Fibroblast of villous mesenchyme (primary cell): ENCODE measurements at regions not wholly inside any gene's neighbourhood (a gene's known extent, or its start where the extent isn't known, plus 50 kb on each side); places are given as distances from the start of the nearest gene placed in this dataset.

Experiments used
- DNase-seq: peaks from one replicate; pipeline ENCODE4 v3.0.0-alpha.2; 2010; ENCODE audit warnings: low read depth
- H3K4me3 ChIP-seq: 2 replicates; pipeline ENCODE4 v1.5.1; 2011; ENCODE audit warnings: low read depth, mild to moderate bottlenecking, low read length
- TF ChIP-seq, protein P1 (sequence below): IDR thresholded peaks from 2 replicates; pipeline ENCODE4 v1.5.1; 2012; ENCODE audit warnings: low read depth, mild to moderate bottlenecking, low read length; ENCODE audit not compliant: insufficient read depth

DNA sequence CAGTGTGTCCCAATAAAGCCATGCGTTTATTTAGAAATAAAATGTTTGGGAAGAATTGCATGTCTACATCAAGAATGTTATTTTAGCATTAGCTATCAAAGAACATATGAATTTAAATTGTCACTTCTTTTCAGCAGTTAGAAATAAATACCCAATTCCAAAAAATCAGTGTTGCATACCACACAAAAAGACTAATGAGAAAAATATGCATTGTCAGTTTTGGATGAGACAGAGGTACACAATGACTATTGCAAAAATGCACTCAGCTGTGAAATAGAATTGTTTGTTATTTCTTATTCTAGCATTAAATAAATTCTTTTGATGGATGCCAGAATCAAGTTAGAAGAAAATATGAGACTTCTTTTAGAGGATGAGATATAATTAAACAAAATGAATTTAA lies 833.9 kb downstream of the SLITRK1 start:
- TF ChIP-seq, protein P1, sequence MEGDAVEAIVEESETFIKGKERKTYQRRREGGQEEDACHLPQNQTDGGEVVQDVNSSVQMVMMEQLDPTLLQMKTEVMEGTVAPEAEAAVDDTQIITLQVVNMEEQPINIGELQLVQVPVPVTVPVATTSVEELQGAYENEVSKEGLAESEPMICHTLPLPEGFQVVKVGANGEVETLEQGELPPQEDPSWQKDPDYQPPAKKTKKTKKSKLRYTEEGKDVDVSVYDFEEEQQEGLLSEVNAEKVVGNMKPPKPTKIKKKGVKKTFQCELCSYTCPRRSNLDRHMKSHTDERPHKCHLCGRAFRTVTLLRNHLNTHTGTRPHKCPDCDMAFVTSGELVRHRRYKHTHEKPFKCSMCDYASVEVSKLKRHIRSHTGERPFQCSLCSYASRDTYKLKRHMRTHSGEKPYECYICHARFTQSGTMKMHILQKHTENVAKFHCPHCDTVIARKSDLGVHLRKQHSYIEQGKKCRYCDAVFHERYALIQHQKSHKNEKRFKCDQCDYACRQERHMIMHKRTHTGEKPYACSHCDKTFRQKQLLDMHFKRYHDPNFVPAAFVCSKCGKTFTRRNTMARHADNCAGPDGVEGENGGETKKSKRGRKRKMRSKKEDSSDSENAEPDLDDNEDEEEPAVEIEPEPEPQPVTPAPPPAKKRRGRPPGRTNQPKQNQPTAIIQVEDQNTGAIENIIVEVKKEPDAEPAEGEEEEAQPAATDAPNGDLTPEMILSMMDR: no peak
- DNase-seq: no peak
- no peak overlapping the region for H3K4me3 ChIP-seq

DNA sequence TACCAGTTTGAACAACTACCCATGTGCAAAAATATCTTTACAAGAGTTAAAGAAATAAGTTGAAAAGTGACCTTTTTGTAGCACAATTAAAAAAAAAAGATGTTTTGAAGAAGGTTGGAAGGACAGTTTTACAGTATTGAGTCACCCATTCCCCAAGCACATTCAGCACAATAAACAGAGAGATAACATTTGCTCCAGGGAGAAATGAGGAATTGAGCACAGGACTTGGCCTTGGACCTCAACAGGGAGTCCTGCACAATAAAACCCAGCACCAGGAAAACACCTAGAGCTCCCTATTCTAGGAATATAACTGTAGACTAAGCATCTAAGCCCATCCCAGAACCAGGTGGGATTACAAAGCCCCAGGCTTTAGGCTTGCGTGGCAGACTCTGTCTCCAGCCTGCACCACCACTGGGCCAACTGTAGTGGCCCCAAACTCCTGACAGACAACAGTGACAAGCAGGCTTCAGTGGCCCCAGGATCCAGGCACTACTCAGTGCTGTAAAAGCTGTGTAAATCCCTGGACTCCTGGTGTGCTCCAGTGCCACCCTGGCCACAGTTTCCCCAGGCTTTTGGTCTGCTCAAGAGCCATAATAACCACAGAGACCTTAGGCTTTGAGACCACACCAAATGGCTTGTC lies 857.2 kb downstream of the SLITRK1 start:
- TF ChIP-seq, protein P1: no peak
- DNase-seq: peak; percentile 1
- no peak overlapping the region for H3K4me3 ChIP-seq

DNA sequence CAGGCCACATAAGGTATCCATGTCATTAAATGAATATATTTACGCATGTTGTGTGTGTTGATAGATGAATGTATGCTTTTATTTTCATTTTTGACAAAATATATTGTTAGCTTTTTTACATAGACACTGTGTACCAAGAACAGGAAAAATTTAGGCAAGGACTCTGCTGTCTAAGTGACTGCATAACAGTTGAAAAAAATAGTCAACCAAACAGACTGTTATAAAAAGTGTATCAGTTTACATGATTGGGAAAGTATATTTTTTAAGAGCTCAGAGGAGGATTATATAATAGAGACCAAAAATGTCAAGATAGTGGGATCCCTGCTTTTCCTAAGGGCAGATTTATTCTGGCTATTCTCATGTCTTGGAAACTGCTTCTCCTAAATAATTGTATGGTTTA lies 858.0 kb downstream of the SLITRK1 start:
- TF ChIP-seq, protein P1: no peak
- H3K4me3 ChIP-seq: no peak overlapping the region
- no peak for DNase-seq

DNA sequence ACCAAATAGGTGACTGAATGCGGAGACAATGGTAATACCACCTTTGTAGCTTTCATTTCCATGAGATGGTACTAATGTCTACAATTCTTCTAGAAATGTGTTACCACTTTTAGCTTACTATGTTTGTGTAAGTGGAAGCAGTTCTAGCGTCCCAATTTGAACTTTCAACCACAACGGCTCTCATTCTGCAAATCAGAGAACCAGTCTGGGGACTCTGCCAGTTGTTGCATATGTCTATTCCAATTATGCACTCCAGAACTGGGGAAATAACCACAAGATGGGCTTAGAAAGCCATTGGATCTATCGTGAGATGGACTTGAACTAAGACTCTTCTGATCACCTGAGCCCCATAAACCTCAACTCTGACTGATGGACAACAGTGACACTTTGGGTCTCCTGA lies 862.3 kb downstream of the SLITRK1 start:
- DNase-seq: no peak
- H3K4me3 ChIP-seq: no peak overlapping the region
- TF ChIP-seq, protein P1: no peak

GRCh38 chr13:83009987-83010386 lies 872.3 kb downstream of the SLITRK1 start:
- TF ChIP-seq, protein P1: no peak
- H3K4me3 ChIP-seq: no peak overlapping the region

GRCh38 chr13:83008212-83008929 lies 873.9 kb downstream of the SLITRK1 start:
- TF ChIP-seq, protein P1: no peak
- H3K4me3 ChIP-seq: no peak overlapping the region
- DNase-seq: no peak

More at GRCh38 chr13:83009987-83010386, 872.3 kb downstream of the SLITRK1 start:
- DNase-seq: no peak
